8988T (cell line): ENCODE measurements at regions not wholly inside any gene's neighbourhood (a gene's known extent, or its start where the extent isn't known, plus 50 kb on each side); places are given as distances from the start of the nearest gene placed in this dataset.
"Not testable (repeated sequence)": the region's sequence is repeated elsewhere in the genome, so short reads cannot be mapped to it uniquely, and the experiment has no call there.

ENCODE experiments used
- DNase-seq: peaks from one replicate; pipeline ENCODE4 v3.0.0; 2011

DNA sequence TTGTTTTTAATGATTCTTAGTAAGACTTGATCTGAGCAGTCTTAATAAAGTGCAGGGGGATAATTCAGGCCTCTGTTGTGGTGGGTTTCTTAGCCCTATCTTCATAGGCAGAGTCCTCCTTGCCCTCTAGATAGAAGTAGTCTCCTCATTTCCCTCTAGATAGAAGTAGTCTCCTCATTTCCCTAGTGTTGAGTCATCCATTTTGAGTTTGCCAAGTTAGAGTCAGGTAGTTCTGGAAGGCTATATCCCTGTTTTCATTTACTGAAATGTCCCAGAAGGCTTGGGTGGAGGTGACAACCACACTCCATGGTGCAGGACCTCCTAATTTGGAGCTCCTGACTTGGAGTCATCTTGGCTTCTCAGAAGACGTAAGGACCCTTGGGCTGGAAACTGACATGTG lies 384.6 kb downstream of the MLLT3 start:
- DNase-seq: no peak

- no peak for DNase-seq
Observed at GRCh38 chr9:20236676-20237075, 385.6 kb downstream of the MLLT3 start.

- not testable (repeated sequence) for DNase-seq
Observed at GRCh38 chr9:20235206-20235605, 387.1 kb downstream of the MLLT3 start.

- DNase-seq: no peak
Observed at GRCh38 chr9:20228096-20228495, 394.2 kb downstream of the MLLT3 start.

DNA sequence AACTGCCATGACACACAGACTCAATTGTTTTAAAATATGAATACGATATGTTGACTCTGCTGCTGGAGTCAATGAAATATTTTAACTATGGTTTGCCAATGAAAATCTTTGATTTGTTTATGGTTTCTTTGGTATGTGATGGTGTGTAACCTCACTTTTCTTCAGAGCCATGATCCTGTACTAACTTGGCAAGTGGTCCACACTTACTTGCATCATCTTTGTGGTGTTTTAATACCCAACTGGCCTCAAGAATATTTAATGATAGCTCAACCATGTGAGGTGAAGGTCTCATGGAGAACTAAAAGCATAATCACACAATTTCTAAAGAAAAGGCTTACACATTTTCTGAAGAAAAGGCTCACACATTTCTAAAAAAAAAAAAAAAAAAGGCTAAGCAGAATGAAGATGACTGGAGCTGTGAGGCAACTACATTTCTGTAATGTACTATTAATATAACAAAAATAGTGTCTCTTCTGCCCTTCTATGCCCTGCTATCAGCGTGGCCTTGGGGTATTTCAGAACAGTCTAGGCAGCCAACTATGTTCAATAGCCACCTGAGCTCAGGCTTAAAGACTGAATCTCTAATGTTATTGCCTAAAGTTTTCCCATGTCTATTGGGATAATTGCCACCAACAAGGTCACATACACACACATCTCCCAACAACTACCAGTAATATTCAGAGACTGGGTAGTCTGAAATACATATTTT lies 395.0 kb downstream of the MLLT3 start:
- DNase-seq: no peak

- no peak for DNase-seq
Observed at GRCh38 chr9:20226345-20226744, 396.0 kb downstream of the MLLT3 start.

- DNase-seq: no peak
Observed at GRCh38 chr9:20225826-20226225, 396.5 kb downstream of the MLLT3 start.

DNA sequence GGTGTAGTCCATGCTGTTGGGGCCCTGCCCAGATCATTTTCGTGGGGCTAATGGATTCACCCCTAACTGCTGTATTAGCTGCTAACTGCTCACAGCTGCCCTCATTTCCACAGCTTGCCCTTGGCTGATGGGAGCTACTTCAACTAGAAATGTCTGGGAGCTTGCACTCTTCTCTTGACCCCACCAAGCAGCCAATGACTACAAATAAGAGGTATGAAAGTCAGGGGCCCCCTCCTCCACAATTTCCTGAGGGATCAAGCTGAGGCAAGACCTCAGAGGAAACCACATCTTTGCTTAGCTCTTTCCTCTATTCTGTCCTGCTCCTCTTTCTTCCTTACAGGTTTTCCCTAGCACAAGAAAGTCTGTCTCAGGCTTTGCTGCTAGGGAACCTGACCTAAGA lies 397.5 kb downstream of the MLLT3 start:
- no peak for DNase-seq

DNA sequence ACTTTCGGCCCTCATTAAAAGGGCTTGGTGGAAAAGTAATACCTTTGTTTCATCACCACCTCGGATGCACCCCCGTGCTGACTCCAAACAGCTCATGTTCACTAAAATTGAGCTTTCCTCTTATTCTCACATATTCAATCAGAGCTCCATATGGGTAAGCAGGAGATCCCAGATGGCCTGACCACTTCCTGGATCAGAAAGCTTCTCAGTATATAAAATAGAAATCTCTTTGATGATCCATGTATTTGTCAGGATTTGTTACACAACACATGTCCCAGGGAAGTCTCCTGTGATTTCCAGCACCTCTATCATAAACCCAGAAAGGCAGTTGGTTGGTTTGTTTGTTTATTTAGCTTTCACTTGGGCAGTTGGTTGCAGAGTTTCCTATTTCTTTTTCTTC lies 402.0 kb downstream of the MLLT3 start:
- DNase-seq: no peak

GRCh38 chr9:20219437-20219836 lies 402.9 kb downstream of the MLLT3 start:
- DNase-seq: no peak

- no peak for DNase-seq
Observed at GRCh38 chr9:20217596-20217995, 404.7 kb downstream of the MLLT3 start.

- no peak for DNase-seq
Observed at GRCh38 chr9:20216438-20216837, 405.9 kb downstream of the MLLT3 start.

DNA sequence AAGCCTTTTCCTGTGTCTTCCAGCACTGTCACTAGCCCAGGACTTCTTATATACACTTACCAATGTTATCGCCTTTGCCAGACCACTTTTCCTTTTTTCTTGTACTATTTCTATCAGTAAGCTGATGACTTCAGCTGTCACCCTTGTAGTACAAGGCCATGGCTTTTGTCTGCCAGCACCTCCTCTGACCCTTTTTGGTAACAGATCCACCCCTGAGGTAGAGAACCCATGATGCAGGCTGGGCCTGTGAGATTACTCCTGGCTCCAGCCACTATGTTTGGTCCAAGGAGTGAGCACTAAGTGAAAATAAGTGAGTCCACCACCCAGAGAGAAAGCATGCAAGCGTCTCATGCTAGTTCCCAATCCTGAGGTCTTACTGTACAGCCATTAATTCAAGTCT lies 406.7 kb downstream of the MLLT3 start:
- no peak for DNase-seq

- DNase-seq: no peak
Observed at GRCh38 chr9:20212806-20213205, 409.5 kb downstream of the MLLT3 start.

GRCh38 chr9:20209391-20210340 lies 412.6 kb downstream of the MLLT3 start:
- DNase-seq: no peak

- DNase-seq: no peak
Observed at GRCh38 chr9:20208961-20209371, 413.3 kb downstream of the MLLT3 start.

DNA sequence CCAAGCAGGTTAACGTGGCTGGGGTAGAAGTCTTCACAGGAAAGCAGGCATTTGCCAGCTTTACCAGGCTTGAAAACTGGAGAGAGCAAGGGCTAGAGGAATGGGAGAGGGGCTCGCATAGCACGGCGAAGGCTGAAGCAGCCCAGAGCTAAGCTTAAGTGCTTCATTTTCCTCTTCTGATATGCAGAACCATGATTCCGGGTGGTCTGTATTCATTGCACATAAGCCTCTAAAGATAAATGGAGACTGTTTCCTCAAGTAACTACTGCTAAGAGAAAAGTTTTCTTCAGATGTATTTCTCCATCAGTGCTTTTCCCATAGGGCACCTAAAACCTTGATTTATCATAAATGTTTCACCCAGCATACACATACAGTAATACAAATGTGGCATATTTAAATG lies 414.1 kb downstream of the MLLT3 start:
- DNase-seq: no peak

DNA sequence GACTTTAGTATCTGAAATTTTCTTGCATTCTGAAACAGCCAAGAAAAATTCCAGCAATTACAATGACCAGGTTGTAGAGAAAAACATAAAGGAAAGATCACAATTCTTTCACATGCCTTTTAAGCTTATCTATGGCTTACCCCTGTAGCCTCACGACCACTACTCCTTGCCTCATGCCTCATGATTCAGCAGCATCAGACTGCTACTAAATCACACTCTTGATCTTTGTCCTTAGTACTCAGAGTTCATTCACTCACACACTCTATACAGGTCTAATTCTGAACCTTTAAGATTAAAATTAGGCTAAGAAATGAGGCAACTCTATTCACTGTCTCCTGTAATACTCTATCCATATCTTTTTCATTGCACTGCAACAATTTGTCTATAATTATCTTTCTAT lies 415.1 kb downstream of the MLLT3 start:
- DNase-seq: no peak

- no peak for DNase-seq
Observed at GRCh38 chr9:20205821-20206220, 416.5 kb downstream of the MLLT3 start.

DNA sequence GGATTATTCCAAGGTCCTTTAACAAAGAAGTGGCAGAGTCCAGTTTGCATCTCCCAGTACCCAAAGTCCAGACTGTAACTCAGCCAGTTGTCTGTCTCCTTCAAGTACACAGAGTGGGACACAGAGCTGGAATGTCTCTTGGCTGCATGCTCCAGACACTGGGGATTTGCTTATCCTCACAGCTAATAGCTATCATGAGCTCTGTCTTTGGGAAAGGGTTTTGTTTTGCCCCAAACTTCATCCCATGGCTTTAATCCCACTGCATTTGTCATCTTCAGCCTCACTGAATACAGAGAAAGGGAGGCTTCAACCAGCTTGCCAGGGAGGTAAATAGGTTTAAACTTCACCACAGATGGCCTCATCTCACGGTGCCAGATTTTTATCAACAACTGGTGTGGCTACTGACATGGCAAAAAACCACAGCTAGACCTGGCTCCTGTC lies 412.2 kb upstream of the SLC24A2 start:
- DNase-seq: no peak

GRCh38 chr9:20200581-20200980 lies 411.7 kb upstream of the SLC24A2 start:
- DNase-seq: no peak

DNA sequence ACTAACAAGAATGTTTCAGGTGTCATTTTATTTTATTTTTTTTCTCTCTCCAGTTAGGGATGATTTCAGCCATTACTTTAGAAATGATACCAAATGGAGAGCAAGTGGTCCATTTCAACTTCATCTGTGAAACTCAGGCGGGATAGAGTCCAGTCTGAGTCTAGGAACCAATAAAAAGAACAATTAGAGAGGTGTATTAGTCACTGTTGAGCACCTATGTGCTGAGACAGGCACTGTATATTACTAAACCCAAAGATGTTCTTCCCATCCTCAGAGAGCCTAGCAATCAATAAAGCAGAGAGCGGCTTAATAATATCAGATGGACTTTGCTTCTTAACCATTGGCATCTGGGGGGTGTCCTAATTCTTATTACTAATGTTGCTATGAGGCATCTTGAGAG lies 410.3 kb upstream of the SLC24A2 start:
- DNase-seq: no peak

DNA sequence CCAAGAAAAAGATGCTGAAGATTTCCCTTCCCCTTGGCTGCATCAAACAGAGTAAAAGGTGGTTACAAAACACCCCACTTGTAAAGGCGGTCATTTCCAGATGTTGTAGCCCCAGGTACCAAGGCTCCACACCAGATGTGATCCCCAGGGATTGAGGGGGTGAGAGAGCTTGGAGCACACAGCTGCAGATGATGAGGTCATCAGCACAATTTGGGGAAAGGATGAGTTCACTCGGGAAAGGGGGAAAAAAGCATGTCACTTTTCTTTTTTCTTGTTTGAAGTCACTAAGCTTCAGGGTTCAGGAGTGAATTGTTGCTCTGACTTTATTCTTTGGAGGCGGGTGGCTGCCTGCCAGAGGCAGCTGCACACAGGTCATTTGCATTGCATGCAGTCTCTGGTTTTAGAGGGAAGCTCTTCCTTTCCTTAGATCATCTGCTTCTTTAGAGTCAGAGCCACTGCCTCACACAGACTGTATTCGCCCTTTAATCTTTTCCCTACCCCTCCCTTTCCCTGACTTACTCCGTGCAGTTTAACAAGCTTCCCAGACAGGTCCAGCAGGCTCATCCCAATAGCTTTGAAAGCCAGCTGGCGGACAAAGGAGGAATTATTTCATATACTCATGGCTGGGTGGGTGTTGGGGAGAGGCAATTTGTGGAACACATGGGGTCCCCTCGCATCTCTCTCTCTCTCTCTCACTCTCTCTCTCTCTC lies 409.3 kb upstream of the SLC24A2 start:
- DNase-seq: no peak
